ENCODE measurements at regions not wholly inside any gene's neighbourhood (a gene's known extent, or its start where the extent isn't known, plus 50 kb on each side); places are given as distances from the start of the nearest gene placed in this dataset.

DNA sequence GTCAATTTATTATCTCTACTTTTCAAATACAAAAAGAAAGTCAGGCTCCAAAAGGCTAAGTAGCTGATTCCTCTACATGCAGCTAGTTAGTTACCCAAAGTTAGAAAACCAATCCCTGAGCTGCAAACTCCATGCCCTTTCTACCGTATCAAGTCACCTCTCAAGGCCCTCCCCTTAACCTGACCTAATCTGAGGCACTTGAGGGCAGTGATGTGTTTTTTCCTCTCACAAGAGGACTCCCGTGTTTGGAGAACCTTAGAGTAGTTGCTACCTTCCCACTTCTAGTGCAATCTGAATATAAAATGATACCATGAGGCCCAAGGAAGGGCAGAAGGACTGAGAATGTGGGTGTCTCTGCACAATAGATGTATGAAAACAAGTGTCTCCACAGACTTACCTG is 907.9 kb upstream of the CELF4 start:
- TF ChIP-seq CTCF (conservative IDR thresholded peaks at IDR 0.05 in 1 of 2, IDR thresholded peaks at IDR 0.05 in 1 of 2; ENCODE audit: extremely low read depth in 1 of 2, insufficient read depth in 1 of 2, low read depth in 1 of 2, low read length in 2 of 2): no peak
- no peak for TF ChIP-seq EZH2 (IDR thresholded peaks at IDR 0.05; ENCODE audit: borderline replicate concordance, low read length)
